Type B pancreatic cell (in vitro differentiated cells): ENCODE measurements at regions not wholly inside any gene's neighbourhood (a gene's known extent, or its start where the extent isn't known, plus 50 kb on each side); places are given as distances from the start of the nearest gene placed in this dataset.

Experiments
- DNase-seq: peaks from one replicate; pipeline ENCODE4 v3.0.0; 2021; ENCODE audit warnings: mixed read lengths; ENCODE audit not compliant: unreplicated experiment; ENCODE audit errors: extremely low spot score
- H3K27ac Mint-ChIP-seq: 2 replicates; pipeline ENCODE4 v1.8.0; 2021; ENCODE audit warnings: mild to moderate bottlenecking, mixed read lengths
- H3K27me3 Mint-ChIP-seq: 2 replicates; pipeline ENCODE4 v1.8.0; 2021; ENCODE audit warnings: mixed read lengths
- H3K36me3 Mint-ChIP-seq: 2 replicates; pipeline ENCODE4 v1.8.0; 2021; ENCODE audit warnings: mixed read lengths
- H3K4me1 Mint-ChIP-seq: one replicate; pipeline ENCODE4 v1.8.0; 2021; ENCODE audit warnings: mixed read lengths; ENCODE audit not compliant: unreplicated experiment
- H3K4me3 Mint-ChIP-seq: 2 replicates; pipeline ENCODE4 v1.8.0; 2021; ENCODE audit warnings: mild to moderate bottlenecking, mixed read lengths
- H3K9me3 Mint-ChIP-seq: 2 replicates; pipeline ENCODE4 v1.8.0; 2021; ENCODE audit warnings: mixed read lengths
- CTCF ChIP-seq: fragments of 200-600 bp; sonication (generic); conservative IDR thresholded peaks from 2 replicates; pipeline ENCODE4 v1.5.0; 2021; ENCODE audit warnings: antibody characterized with exemption, mild to moderate bottlenecking

- peaks cover 16% of the 10 kb centered on the region for H3K4me1 Mint-ChIP-seq
- TF ChIP-seq CTCF, result no peak
- peaks cover 43% of the 10 kb centered on the region for H3K27me3 Mint-ChIP-seq
- H3K27ac Mint-ChIP-seq, result no peak overlapping the region
- H3K9me3 Mint-ChIP-seq, result no peaks in the 10 kb centered on the region
- no peak for DNase-seq
- no peak overlapping the region for H3K4me3 Mint-ChIP-seq
- H3K36me3 Mint-ChIP-seq, result no peaks in the 10 kb centered on the region
These were observed 207.8 kb downstream of the RBM19 start for GRCh38 chr12:113758165-113758924.

GRCh38 chr12:113757221-113758002 lies 208.7 kb downstream of the RBM19 start:
- no peak for DNase-seq
- H3K27ac Mint-ChIP-seq, result no peak overlapping the region
- H3K4me1 Mint-ChIP-seq, result peaks cover 7% of the 10 kb centered on the region
- H3K27me3 Mint-ChIP-seq, result peaks cover 42% of the 10 kb centered on the region
- H3K9me3 Mint-ChIP-seq, result no peaks in the 10 kb centered on the region
- no peak for TF ChIP-seq CTCF
- no peaks in the 10 kb centered on the region for H3K36me3 Mint-ChIP-seq
- H3K4me3 Mint-ChIP-seq, result no peak overlapping the region

GRCh38 chr12:113756609-113757008 lies 209.5 kb downstream of the RBM19 start:
- Mint-ChIP-seq H3K4me1 (no peaks in the 10 kb centered on the region), H3K4me3 (no peak overlapping the region), H3K36me3 (no peaks in the 10 kb centered on the region), H3K27ac (no peak overlapping the region), H3K9me3 (no peaks in the 10 kb centered on the region), H3K27me3 (peaks cover 40% of the 10 kb centered on the region)
- TF ChIP-seq CTCF, result no peak
- no peak for DNase-seq

- no peaks in the 10 kb centered on the region for H3K4me1 Mint-ChIP-seq
- H3K4me3 Mint-ChIP-seq, result no peak overlapping the region
- no peak for TF ChIP-seq CTCF
- H3K36me3 Mint-ChIP-seq, result no peaks in the 10 kb centered on the region
- H3K9me3 Mint-ChIP-seq, result peaks cover 7% of the 10 kb centered on the region
- H3K27me3 Mint-ChIP-seq, result peaks cover 35% of the 10 kb centered on the region
- DNase-seq, result no peak
- no peak overlapping the region for H3K27ac Mint-ChIP-seq
These were observed 211.0 kb downstream of the RBM19 start for GRCh38 chr12:113755098-113755497.

- peaks cover 54% of the 10 kb centered on the region for H3K27me3 Mint-ChIP-seq
- no peaks in the 10 kb centered on the region for H3K36me3 Mint-ChIP-seq
- H3K9me3 Mint-ChIP-seq, result peaks cover 7% of the 10 kb centered on the region
- H3K4me3 Mint-ChIP-seq, result no peak overlapping the region
- no peaks in the 10 kb centered on the region for H3K4me1 Mint-ChIP-seq
- DNase-seq, result no peak
- no peak for TF ChIP-seq CTCF
- H3K27ac Mint-ChIP-seq, result no peak overlapping the region
These were observed 214.6 kb downstream of the RBM19 start for GRCh38 chr12:113751513-113751912.
